OCI-LY7 (cell line): ENCODE measurements at regions not wholly inside any gene's neighbourhood (a gene's known extent, or its start where the extent isn't known, plus 50 kb on each side); places are given as distances from the start of the nearest gene placed in this dataset.

Experiments
- BruUV-seq: library from RNA; stranded (reverse); fragments of 400-500 nt; replicated peaks from 2 replicates; lab custom pipeline; 2021; lab: Mats Ljungman, UMichigan
- CTCF ChIA-PET: fragments of 300-600 bp; sonication (Branson Sonifier 250); formaldehyde crosslinking; loops from one replicate; lab custom pipeline; 2022; ENCODE audit warnings: antibody characterized with exemption; ENCODE audit not compliant: unreplicated experiment; lab: Charles Lee
- POLR2A ChIA-PET: fragments of 300-600 bp; sonication (Branson Sonifier 250); formaldehyde crosslinking; loops from one replicate; lab custom pipeline; 2022; ENCODE audit warnings: antibody characterized with exemption; lab: Charles Lee
- DNase-seq: peaks from one replicate; pipeline ENCODE4 v3.0.0-alpha.2; 2015; ENCODE audit warnings: low spot score
- H2AFZ ChIP-seq: fragments of 200-600 bp; sonication (generic), shearing (Covaris generic); 2 replicates; pipeline ENCODE4 v1.6.1; 2014; ENCODE audit warnings: mild to moderate bottlenecking, antibody characterized with exemption, low read length, moderate library complexity
- H3K27ac ChIP-seq: fragments of 200-600 bp; sonication (generic); 2 replicates; pipeline ENCODE4 v1.5.1; 2014; ENCODE audit warnings: mixed run types, low read depth, mild to moderate bottlenecking, moderate library complexity, low read length, inconsistent platforms; ENCODE audit not compliant: poor library complexity, severe bottlenecking
- H3K36me3 ChIP-seq: fragments of 200-600 bp; sonication (generic); 2 replicates; pipeline ENCODE4 v1.6.1; 2014; ENCODE audit warnings: mild to moderate bottlenecking, antibody characterized with exemption, low read length, moderate library complexity, mixed read lengths; ENCODE audit not compliant: insufficient read depth
- H3K4me1 ChIP-seq: fragments of 200-600 bp; sonication (generic); 2 replicates; pipeline ENCODE4 v1.5.1; 2014; ENCODE audit warnings: mild to moderate bottlenecking, low read length; ENCODE audit not compliant: insufficient read depth, poor library complexity, severe bottlenecking
- H3K4me2 ChIP-seq: fragments of 200-600 bp; sonication (generic); 2 replicates; pipeline ENCODE4 v1.6.1; 2014; ENCODE audit warnings: mild to moderate bottlenecking, low read length
- H3K4me3 ChIP-seq: fragments of 200-600 bp; sonication (generic); 2 replicates; pipeline ENCODE4 v1.5.1; 2014; ENCODE audit warnings: mild to moderate bottlenecking, low read depth, low read length; ENCODE audit not compliant: poor library complexity, severe bottlenecking
- H3K79me2 ChIP-seq: fragments of 200-600 bp; sonication (generic); 2 replicates; pipeline ENCODE4 v1.6.1; 2016; ENCODE audit warnings: low read depth, mild to moderate bottlenecking, low read length, moderate library complexity, mixed read lengths; ENCODE audit not compliant: insufficient read depth
- H3K9me2 ChIP-seq: fragments of 200-600 bp; sonication (generic); 2 replicates; pipeline ENCODE4 v1.6.1; 2016; ENCODE audit warnings: mild to moderate bottlenecking, low read length, mixed read lengths; ENCODE audit not compliant: insufficient read depth
- H3K9me3 ChIP-seq: fragments of 200-600 bp; sonication (generic); 2 replicates; pipeline ENCODE4 v1.6.1; 2014; ENCODE audit warnings: mild to moderate bottlenecking, mixed run types, low read length, mixed read lengths
- H4K20me1 ChIP-seq: fragments of 200-600 bp; sonication (generic); 2 replicates; pipeline ENCODE4 v1.6.1; 2014; ENCODE audit warnings: mild to moderate bottlenecking, antibody characterized with exemption, low read length, moderate library complexity, mixed read lengths; ENCODE audit not compliant: insufficient read depth
- EZH2phosphoT487 ChIP-seq: fragments of 200-600 bp; sonication (generic); IDR thresholded peaks from 2 replicates; pipeline ENCODE4 v1.6.1; 2018; ENCODE audit warnings: low read depth, borderline replicate concordance, mild to moderate bottlenecking, mixed run types, antibody characterized with exemption, low read length, moderate library complexity, mixed read lengths
- intact Hi-C: fragments of 100-400 bp; cut with micrococcal nuclease; formaldehyde crosslinking; loops from one replicate; pipeline ENCODE4 v1.10.0; 2022; ENCODE audit not compliant: unreplicated experiment
- TF ChIP-seq, protein P1 (sequence below): fragments of 200-600 bp; sonication (generic); conservative IDR thresholded peaks from 2 replicates; pipeline ENCODE4 v1.5.1; 2014; ENCODE audit warnings: mild to moderate bottlenecking, antibody characterized with exemption, low read length, moderate library complexity, mixed read lengths

DNA sequence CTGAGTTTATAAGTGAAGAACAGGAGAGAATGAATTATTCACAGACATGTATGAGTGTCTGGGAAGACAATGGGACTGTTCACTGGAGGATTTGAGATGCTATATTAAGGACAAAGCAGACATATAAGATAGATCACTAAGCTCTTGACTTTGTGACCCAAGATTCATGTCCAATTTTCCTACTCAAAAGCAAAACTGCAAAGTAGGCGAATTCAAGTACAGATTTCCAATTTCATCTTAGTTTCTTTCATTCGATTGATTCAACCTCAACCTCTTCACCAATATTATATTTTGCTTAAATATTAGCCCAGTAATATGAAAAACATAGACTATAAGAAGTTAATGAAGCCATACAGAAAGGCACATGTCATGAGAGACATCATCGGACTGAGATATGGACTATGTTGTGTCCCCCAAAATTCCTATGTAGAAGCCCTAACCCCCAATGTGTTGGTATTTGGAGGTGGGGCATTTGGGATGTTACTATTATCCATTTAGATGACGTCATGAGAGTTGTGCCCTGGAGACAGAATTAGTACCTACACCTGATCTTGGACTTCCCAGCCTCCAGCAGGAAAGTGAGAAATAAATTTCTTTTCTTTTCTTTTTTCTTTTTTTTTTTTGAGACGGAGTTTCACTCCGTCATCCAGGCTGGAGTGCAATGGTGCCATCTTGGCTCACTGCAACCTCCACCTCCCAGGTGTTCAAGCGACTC is 353.7 kb upstream of the AKR1E2 start:
- Histone ChIP-seq H3K79me2 (no peaks in the 10 kb centered on the region), H3K36me3 (no peaks in the 10 kb centered on the region), H2AFZ (no peak overlapping the region), H3K9me2 (no peaks in the 10 kb centered on the region), H3K27ac (no peak overlapping the region), H3K4me1 (no peaks in the 10 kb centered on the region), H3K9me3 (no peaks in the 10 kb centered on the region), H3K4me2 (no peak overlapping the region), H3K4me3 (no peak overlapping the region), H4K20me1 (no peaks in the 10 kb centered on the region)
- BruUV-seq, result no TSS peak
- no peak for DNase-seq
- ChIA-PET CTCF (no interaction called here), POLR2A (no interaction called here)
- intact Hi-C loops, result no loop called here
- TF ChIP-seq, protein P1, sequence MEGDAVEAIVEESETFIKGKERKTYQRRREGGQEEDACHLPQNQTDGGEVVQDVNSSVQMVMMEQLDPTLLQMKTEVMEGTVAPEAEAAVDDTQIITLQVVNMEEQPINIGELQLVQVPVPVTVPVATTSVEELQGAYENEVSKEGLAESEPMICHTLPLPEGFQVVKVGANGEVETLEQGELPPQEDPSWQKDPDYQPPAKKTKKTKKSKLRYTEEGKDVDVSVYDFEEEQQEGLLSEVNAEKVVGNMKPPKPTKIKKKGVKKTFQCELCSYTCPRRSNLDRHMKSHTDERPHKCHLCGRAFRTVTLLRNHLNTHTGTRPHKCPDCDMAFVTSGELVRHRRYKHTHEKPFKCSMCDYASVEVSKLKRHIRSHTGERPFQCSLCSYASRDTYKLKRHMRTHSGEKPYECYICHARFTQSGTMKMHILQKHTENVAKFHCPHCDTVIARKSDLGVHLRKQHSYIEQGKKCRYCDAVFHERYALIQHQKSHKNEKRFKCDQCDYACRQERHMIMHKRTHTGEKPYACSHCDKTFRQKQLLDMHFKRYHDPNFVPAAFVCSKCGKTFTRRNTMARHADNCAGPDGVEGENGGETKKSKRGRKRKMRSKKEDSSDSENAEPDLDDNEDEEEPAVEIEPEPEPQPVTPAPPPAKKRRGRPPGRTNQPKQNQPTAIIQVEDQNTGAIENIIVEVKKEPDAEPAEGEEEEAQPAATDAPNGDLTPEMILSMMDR, result no peak
- no peak for TF ChIP-seq EZH2phosphoT487

- H2AFZ ChIP-seq, result no peak overlapping the region
- POLR2A ChIA-PET, result no interaction called here
- no peaks in the 10 kb centered on the region for H3K36me3 ChIP-seq
- no peaks in the 10 kb centered on the region for H3K79me2 ChIP-seq
- H4K20me1 ChIP-seq, result no peaks in the 10 kb centered on the region
- no peak for DNase-seq
- H3K27ac ChIP-seq, result no peak overlapping the region
- no peak overlapping the region for H3K4me3 ChIP-seq
- intact Hi-C loops, result no loop called here
- BruUV-seq, result no TSS peak
- no peaks in the 10 kb centered on the region for H3K4me1 ChIP-seq
- no peaks in the 10 kb centered on the region for H3K9me2 ChIP-seq
- H3K9me3 ChIP-seq, result no peaks in the 10 kb centered on the region
- no peak overlapping the region for H3K4me2 ChIP-seq
- TF ChIP-seq, protein P1, result no peak
- CTCF ChIA-PET, result no interaction called here
Measured at GRCh38 chr10:4470231-4470835, 355.7 kb upstream of the AKR1E2 start.

- Histone ChIP-seq H3K9me3 (no peaks in the 10 kb centered on the region), H3K36me3 (no peaks in the 10 kb centered on the region), H3K4me1 (no peaks in the 10 kb centered on the region), H3K27ac (no peak overlapping the region), H3K4me3 (no peak overlapping the region), H4K20me1 (no peaks in the 10 kb centered on the region), H3K4me2 (no peak overlapping the region), H3K9me2 (no peaks in the 10 kb centered on the region), H2AFZ (no peak overlapping the region), H3K79me2 (no peaks in the 10 kb centered on the region)
- TF ChIP-seq, protein P1, result no peak
- TF ChIP-seq EZH2phosphoT487, result no peak
- no peak for DNase-seq
- BruUV-seq, result no TSS peak
- CTCF ChIA-PET, result no interaction called here
- intact Hi-C loops, result no loop called here
- POLR2A ChIA-PET, result no interaction called here
Measured at GRCh38 chr10:4467481-4467880, 358.5 kb upstream of the AKR1E2 start.
